ENCODE measurements at regions not wholly inside any gene's neighbourhood (a gene's known extent, or its start where the extent isn't known, plus 50 kb on each side); places are given as distances from the start of the nearest gene placed in this dataset.
A peak's percentile ranks its signal among the peaks of the same experiment; 100 is the strongest.
"Not testable (repeated sequence)": the region's sequence is repeated elsewhere in the genome, so short reads cannot be mapped to it uniquely, and the experiment has no call there.

GRCh38 chr3:99319961-99320360, 318.4 kb upstream of the COL8A1 start:
- peak; percentile 71 for DNase-seq (ENCODE audit: low read depth, low spot score)

GRCh38 chr3:99319450-99319849, 318.9 kb upstream of the COL8A1 start:
- no peak for DNase-seq (ENCODE audit: low read depth, low spot score)

- no peak for DNase-seq (ENCODE audit: low read depth, low spot score)
Measured at GRCh38 chr3:99317201-99317600, 321.2 kb upstream of the COL8A1 start.

GRCh38 chr3:99315896-99316295, 322.5 kb upstream of the COL8A1 start:
- no peak for DNase-seq (ENCODE audit: low read depth, low spot score)

DNA sequence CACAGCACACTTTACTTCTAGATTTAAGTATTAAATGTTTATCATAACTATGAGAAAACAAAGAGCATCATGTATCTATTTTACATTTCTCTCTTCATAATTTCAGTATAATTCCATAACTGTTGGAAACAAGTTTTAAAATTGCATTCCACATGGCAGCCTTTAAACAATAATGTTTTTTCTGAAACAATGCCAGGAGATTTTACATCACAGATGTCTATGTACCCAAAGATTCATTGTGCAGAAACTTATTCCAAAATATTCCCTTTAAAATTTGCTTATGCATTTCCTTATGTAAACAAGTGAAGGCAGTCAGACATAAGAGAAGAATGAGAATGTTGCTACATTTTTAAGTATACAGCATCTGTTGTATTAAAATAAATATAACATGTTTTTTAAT, 324.9 kb upstream of the COL8A1 start:
- peak; percentile 52 for DNase-seq (ENCODE audit: low read depth, low spot score)

- DNase-seq (ENCODE audit: low read depth, low spot score), result no peak
Measured at GRCh38 chr3:99298661-99299060, 339.7 kb upstream of the COL8A1 start.

DNA sequence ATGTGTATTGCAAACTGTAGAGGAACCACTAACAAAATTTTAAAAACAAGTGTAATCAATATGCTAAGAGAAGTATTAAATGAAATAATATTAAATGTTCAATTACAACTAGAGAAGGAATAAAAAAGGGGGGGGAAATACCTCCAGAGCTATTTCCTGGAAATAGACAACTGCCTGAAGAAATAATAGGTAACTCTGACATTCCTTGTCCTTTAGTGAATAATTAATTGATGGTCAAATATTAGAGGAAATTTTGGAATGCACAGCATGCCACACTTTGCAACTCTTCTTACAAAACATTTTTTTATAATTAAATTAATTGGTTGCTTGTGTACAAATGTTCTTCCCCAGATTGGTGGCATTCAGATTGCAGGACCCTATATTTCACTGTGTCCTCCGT, 342.6 kb upstream of the COL8A1 start:
- no peak for DNase-seq (ENCODE audit: low read depth, low spot score)

DNA sequence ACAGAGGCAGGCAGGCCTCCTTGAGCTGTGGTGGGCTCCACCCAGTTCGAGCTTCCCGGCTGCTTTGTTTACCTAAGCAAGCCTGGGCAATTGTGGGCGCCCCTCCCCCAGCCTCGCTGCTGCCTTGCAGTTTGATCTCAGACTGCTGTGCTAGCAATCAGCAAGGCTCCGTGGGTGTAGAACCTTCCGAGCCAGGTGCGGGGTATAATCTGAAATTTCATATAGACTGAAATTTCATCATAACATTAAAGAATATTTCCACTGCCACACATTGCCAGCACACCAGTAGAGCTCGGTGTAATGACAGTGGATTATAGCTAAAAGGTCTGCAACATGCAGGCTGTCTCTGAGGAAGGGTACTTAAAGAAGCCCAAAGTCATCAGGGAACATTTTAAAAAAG, 344.3 kb upstream of the COL8A1 start:
- not testable (repeated sequence) for DNase-seq (ENCODE audit: low read depth, low spot score)

DNA sequence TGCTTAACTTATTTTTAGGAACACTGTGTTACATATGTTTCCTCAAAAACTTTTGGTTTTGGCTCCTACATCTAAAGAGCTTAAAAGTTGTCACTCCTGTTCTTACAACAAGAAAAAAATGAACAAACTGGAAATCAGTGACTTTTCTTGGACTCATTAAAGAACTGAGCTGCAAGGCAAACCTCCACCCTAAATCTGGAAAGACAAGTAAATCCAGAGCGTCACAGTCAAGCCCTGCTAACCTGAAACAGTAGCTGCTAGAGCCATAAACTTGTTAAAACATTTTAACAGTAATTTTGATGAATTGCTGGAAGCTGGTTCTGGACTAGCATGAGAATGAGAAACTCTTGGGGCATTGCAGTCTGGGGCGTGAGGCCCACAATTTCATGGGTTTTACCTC, 350.5 kb upstream of the COL8A1 start:
- DNase-seq (ENCODE audit: low read depth, low spot score), result no peak

DNA sequence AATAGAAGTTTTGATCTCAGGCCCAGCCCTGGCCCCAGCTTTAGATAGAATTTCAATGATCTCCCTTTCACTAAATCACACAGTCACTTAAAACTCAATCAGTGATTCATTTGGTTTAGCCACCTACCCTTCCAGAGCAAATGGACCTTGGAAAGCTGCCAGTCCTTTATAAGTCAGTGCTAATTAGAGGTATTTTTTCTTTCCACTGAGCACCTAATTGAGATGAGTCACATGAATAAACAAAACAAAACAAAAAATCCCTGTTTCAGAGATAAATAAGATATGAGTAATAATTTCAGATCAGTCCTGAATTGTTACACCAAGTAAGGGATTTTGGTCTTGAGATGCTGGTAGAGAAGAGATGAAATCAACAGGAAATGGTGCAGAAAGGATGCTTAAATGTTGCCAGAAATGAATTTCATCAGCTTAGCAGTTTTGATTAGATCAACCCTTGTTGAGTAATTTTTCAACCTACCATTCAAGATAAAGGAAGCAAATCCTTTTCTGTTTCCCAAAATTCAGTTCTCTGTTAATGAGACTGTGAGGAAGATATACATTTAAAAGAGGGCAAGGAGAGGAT, 352.0 kb upstream of the COL8A1 start:
- DNase-seq (ENCODE audit: low read depth, low spot score), result no peak

DNA sequence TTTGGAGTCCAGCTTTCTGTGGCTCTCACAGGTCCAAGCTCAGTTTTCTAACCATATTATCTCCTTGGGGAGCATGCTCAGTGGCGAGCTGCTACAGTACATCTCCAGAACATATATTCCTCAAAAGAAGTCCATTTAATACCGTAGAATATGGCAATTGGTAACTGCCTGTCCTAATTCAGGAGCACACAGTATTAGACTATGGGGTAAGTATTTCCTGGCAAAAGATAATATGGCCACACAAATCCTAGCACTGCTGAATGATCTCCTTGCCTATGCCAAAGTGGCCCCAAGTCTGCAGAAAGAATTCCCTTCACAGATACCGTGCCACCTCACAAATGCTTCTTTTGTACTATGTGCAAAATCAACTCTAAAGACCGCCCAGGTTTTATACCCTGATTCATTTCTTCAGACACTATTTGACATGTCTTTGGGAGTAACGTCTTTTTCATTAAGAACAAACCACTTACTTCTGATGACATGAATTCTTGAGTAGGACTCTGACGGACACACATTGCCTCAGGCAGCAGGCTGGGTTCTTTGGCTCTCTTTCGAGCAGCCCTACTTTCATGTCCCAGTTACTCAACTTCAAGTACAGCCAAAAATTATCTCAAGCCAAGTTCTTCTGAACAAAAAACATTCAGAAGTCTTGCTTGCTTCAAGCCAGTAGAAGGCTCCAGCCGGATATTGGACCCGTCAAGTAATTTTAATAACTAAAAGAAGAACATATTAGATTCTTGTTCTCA, 368.3 kb upstream of the DCBLD2 start:
- no peak for DNase-seq (ENCODE audit: low read depth, low spot score)

DNA sequence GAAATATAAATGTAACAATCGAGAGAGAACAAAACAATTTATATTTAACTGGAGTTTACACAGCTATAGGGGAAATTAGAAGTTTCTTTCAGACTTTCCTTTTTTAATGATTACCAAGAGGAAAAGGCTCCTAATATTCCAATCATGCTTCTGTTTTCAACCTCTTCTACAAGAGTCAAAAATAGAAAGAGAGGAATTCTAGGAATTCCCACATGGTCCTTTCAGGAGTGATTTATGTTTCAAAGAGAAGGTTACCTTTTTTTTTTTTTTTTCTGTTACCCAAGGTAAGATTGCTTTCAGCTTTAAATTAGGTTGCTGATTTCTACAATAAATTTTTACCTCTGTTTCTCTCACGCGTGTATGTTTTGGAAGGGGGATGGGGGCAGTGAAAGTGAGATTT, 355.3 kb upstream of the DCBLD2 start:
- no peak for DNase-seq (ENCODE audit: low read depth, low spot score)

DNA sequence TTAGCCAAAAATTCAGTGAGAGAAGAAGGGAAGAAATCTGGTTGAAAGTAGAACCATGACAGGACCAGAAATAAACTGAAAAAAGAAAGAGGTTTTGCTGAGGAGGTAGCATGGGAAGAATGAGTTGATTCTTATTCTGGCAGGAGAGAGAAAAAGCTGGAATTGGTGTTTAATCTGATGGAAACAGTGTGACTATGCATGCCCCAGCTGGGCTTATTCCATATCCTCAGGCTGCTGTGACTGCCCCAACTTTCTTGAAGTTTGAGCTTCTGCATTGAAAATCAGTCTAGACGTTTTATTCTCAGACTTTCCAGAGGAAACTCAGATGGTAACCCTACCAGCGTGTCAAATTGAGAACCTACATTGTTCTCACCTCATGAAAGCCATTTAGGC, 352.5 kb upstream of the DCBLD2 start:
- no peak for DNase-seq (ENCODE audit: low read depth, low spot score)

- DNase-seq (ENCODE audit: low read depth, low spot score), result no peak
Measured at GRCh38 chr3:99250821-99251355, 349.4 kb upstream of the DCBLD2 start.

DNA sequence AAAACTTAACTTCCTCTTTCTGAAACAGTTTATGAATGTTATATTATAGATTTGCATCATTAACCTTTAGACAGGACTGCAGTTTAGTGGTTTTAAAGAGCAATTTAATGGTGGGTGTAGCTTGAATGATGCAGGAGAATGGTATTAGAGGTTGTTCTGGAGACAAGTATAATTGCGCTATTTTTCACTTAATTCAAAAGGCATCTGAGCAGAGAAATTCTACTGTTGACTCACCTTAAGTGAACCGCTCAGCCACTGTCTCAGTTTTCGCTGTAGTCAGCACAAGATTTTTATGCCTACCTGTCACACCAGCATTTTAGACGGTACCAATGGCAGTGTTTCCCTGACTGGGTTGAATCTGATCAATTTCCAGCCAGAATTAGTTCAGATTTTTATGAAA, 348.8 kb upstream of the DCBLD2 start:
- DNase-seq (ENCODE audit: low read depth, low spot score), result no peak

GRCh38 chr3:99249627-99250026, 348.1 kb upstream of the DCBLD2 start:
- DNase-seq (ENCODE audit: low read depth, low spot score), result no peak

GRCh38 chr3:99248913-99249312, 347.4 kb upstream of the DCBLD2 start:
- DNase-seq (ENCODE audit: low read depth, low spot score), result no peak

DNA sequence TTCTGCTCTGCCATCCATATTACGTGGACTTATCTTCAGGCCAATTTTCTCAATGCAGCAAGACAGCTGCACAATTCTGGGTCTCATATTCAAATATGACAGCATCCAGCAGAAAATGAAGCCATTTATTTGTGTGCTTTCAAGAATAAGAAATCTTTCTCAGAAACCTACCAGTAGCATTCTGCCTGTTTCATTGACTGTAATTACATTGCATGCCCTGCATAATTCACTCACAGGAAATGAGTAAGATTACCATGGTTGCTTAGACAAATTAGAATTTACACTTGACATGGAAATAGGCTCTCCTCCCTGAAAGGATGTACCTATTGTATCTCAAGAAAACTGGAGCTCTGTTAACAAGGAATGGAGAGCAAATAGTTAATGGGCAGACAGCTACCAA, 346.6 kb upstream of the DCBLD2 start:
- peak; percentile 22 for DNase-seq (ENCODE audit: low read depth, low spot score)

GRCh38 chr3:99246010-99246654, 344.6 kb upstream of the DCBLD2 start:
- DNase-seq (ENCODE audit: low read depth, low spot score), result no peak

DNA sequence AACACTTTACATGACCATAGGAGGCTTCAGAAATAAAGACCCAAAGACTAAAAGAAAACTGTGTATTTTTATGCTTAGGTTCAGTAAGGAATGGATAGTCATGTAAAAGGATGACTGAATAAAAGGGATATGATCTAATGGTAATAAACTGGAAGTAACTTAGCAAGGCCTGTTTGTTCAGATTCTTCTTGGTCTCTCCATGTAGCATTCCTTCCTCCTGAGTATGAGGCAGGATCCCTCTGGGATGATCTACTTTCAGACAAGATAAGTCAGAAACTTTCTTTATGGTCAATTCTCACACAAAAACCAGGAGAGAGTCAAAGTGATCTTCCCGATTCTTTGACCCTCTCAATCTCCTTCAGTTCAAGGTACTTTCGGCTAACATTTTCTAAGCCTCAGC, 340.8 kb upstream of the DCBLD2 start:
- no peak for DNase-seq (ENCODE audit: low read depth, low spot score)

GRCh38 chr3:99240700-99241099, 339.2 kb upstream of the DCBLD2 start:
- DNase-seq (ENCODE audit: low read depth, low spot score), result no peak

DNA sequence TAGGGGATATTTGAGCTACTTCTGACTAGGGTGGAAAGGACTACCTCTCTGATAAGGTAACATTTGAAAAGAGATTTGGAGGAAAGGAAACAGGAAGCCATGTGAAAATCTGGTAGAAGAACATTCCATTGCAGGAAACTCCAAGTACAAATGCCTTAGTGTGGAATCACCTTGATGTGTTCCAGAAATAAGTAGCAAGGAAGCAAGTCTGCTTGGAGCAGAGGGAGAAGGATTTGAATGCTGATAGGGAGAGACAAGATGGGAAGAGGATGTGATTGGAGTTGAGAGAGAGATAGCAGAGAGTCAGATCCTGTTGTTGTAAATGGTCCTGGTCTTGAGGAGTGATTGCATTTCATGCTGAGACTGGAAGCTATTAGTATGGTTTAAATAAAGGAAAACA, 335.1 kb upstream of the DCBLD2 start:
- no peak for DNase-seq (ENCODE audit: low read depth, low spot score)

DNA sequence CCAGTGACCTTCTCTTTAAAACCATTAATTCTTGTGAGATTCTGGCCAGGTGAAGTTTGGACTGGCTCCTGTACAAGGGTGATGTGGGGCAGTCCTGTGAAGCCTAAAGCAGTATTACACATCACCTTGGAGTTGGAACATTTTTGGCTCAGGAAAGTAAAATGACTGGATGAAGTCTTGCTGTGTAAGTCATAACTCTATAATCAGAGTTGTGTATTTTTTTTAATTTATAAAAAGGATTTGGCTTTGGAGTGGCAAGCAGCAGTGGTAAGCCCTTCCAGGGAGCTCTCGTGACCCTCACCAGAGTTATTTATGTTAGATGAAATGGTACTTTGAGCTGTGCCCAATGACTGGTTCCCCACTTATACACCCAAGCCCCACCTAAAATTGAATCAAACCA, 331.2 kb upstream of the DCBLD2 start:
- DNase-seq (ENCODE audit: low read depth, low spot score), result no peak
